Fibroblast of pulmonary artery (primary cell): ENCODE measurements at regions not wholly inside any gene's neighbourhood (a gene's known extent, or its start where the extent isn't known, plus 50 kb on each side); places are given as distances from the start of the nearest gene placed in this dataset.

Experiments
- DNase-seq: peaks from one replicate; pipeline ENCODE4 v3.0.0-alpha.2; 2010; ENCODE audit warnings: low read depth
- H3K4me3 ChIP-seq: replicated peaks from 2 replicates; pipeline ENCODE4 v1.5.1; 2011; ENCODE audit warnings: low read depth, mild to moderate bottlenecking, control low read depth, low read length, moderate library complexity
- TF ChIP-seq, protein P1 (sequence below): IDR thresholded peaks from 2 replicates; pipeline ENCODE4 v1.5.1; 2011; ENCODE audit warnings: mild to moderate bottlenecking, control low read depth, low read length, inconsistent platforms; ENCODE audit errors: missing control alignments

DNA sequence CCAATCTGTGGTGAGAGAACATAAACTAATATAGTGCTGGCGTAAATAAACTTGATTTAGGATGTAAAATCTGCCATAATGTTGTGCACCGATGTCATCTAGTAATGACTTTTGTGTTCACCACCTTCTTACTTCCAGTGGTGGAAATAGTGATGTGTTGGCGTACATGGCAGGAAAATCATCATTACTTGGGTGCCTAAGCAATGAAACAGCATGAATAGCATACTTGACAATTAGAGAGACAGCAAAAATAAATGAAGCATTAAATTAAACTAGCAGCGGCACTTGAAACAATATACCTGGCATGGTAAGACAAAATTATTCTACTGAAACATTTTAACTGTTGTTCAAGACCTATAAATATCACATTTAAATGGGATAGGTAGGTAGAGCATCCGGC is 73.2 kb upstream of the DSC1 start:
- no peak overlapping the region for H3K4me3 ChIP-seq
- TF ChIP-seq, protein P1, sequence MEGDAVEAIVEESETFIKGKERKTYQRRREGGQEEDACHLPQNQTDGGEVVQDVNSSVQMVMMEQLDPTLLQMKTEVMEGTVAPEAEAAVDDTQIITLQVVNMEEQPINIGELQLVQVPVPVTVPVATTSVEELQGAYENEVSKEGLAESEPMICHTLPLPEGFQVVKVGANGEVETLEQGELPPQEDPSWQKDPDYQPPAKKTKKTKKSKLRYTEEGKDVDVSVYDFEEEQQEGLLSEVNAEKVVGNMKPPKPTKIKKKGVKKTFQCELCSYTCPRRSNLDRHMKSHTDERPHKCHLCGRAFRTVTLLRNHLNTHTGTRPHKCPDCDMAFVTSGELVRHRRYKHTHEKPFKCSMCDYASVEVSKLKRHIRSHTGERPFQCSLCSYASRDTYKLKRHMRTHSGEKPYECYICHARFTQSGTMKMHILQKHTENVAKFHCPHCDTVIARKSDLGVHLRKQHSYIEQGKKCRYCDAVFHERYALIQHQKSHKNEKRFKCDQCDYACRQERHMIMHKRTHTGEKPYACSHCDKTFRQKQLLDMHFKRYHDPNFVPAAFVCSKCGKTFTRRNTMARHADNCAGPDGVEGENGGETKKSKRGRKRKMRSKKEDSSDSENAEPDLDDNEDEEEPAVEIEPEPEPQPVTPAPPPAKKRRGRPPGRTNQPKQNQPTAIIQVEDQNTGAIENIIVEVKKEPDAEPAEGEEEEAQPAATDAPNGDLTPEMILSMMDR: no peak
- no peak for DNase-seq

DNA sequence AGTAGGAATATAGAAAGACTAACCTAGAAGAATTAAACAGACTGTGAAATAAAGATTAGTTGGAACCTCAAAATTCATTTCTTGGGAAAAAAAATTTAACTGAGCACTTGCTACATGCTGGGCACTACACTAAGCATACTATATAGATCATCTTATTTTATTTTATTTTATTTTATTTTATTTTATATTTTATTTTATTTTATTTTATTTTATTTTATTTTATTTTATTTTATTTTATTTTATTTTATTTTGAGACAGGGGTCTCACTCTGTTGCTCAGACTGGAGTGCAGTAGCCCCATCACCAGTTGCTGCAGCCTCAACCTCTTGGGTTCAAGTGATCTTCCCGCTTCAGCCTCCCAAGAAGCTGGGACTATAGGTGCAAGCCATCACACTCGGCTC is 74.5 kb upstream of the DSC1 start:
- H3K4me3 ChIP-seq: no peak overlapping the region
- DNase-seq: no peak
- TF ChIP-seq, protein P1: no peak

DNA sequence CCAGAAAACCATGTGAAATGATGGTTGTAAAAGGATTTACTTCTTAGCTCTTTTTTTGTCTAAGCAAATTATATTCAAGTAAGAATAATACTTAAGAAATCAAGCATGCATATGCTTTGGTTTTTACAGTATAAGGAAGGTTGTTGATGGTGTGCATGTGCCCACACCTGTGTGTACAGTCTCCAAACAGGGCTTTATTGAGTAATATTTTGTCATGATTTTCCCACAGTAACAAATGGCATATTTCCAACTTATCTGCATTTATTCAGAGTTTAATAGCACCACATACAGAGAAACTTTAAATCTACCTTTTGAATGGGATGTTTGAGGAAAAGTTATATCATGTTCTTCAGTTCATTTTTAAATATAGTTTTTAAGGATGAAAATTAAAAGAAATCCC is 76.5 kb upstream of the DSG1 start:
- TF ChIP-seq, protein P1: no peak
- no peak for DNase-seq
- H3K4me3 ChIP-seq: no peak overlapping the region

DNA sequence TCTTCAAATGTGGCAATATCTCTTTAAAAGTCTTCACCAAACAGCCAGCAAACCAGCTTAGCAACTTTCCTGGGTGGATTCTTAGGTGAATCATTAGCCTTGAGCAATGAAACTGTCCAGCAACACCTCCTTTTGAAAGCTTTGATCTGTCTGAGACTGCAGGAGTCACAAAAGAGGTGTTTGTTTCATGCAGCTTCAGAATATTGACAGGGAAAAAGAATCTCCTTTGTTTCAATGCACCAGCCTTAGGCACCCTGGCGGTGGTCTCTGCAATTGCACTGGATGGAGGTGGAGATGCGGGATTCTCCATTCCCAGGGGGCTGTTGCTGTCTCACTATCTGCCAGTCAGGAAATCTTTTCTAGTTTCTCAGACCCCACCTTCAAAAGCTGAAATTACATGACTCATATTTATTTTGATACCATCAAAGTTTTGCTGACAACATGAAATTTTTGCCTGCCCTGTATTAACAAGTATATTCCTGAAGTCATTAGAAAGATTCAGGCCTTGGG is 76.0 kb upstream of the DSG1 start:
- no peak overlapping the region for H3K4me3 ChIP-seq
- peak; percentile 29 for DNase-seq
- TF ChIP-seq, protein P1: peak; percentile 62

DNA sequence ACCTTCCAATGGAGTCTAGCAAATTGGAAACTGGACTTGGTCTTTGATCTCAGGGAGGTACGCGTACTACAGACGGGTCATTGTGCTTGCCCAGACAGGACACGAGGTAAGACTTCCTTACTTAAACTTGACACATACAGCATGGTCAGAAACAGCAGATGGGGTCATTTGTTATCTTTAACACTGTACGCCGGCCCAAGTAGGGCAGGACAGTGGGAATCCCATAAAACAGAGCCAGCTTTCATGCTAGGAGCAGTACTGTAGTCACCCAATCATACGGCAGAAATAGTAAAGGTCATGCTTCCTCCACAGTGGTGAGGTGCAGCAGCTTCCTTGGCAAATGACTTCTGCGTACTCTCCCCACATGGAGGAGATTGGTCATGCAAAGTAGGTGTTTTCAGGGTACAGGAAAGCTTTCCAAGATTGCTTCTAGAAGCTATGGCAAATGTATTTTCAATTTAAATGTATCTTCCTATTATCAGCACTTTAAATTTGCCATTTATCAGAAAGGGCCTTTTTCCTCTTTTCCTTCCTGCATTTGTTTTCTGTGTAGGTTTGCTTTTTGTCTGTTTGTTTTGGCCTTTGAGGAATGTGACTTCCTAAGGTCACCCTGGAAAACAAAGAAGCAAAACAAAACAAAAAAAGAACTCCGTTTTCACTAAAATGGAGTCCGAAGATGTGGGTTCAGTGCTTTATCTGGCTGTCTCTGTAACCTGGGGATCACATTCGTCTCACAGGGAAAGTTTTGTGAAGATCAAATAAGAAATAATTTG is 74.0 kb upstream of the DSG1 start:
- H3K4me3 ChIP-seq: no peak overlapping the region
- TF ChIP-seq, protein P1: no peak
- DNase-seq: no peak

DNA sequence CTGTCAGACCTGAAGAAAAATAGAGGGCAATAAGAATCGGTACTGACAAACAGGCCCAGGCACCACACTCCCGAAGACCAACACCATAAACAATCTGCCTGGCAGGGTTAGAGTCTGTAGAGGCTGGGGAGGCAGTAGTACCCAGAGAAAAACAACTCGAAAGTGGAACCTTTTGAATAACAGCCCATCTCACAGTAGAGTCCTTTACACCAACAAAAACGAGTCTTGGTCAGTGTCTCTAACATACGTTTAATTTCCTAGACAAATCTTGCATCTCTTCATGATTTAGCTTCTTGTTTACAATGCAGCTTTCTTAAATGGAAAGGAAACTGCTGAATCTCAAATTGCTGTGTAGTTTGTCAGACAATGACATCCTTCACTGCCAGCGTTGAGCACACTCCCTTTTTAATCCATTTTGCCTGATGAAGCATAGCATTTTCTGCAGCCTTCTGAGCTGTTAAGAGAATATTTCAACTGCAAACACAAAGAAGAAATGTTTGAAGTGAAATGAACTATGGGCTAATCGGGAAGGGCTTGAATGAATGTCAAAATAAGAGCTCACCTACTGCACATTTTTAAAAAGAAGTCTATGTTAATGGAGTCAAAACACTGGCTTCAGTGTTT is 73.1 kb upstream of the DSG1 start:
- DNase-seq: no peak
- no peak overlapping the region for H3K4me3 ChIP-seq
- TF ChIP-seq, protein P1: no peak
